ENCODE measurements at regions not wholly inside any gene's neighbourhood (a gene's known extent, or its start where the extent isn't known, plus 50 kb on each side); places are given as distances from the start of the nearest gene placed in this dataset.
A peak's percentile ranks its signal among the peaks of the same experiment; 100 is the strongest.

GRCh38 chr15:70271422-70272088 lies 173.8 kb upstream of the TLE3 start:
- peak; percentile 55 to 78 for DNase-seq (ENCODE audit: low read depth in 1 of 2, low spot score in 1 of 2)
- H3K27ac ChIP-seq (replicated peaks): no peak overlapping the region
- no peaks in the 10 kb centered on the region for H3K27me3 ChIP-seq (ENCODE audit: insufficient read depth, poor library complexity, severe bottlenecking)
- TF ChIP-seq GABPA (IDR thresholded peaks at IDR 0.05; ENCODE audit: low read depth): no peak
- TF ChIP-seq POLR2AphosphoS5 (IDR thresholded peaks at IDR 0.05; ENCODE audit: low read depth): no peak
- no peak for TF ChIP-seq REST (IDR thresholded peaks at IDR 0.05; ENCODE audit: insufficient replicate concordance, low read depth)
- no peak for TF ChIP-seq SPI1 (IDR thresholded peaks at IDR 0.05; ENCODE audit: borderline replicate concordance, low read depth)
- no peak for TF ChIP-seq CTCF (IDR thresholded peaks at IDR 0.05; ENCODE audit: insufficient read depth, low read length)
- H3K4me3 ChIP-seq (replicated peaks; ENCODE audit: insufficient read depth, low read length): no peak overlapping the region

DNA sequence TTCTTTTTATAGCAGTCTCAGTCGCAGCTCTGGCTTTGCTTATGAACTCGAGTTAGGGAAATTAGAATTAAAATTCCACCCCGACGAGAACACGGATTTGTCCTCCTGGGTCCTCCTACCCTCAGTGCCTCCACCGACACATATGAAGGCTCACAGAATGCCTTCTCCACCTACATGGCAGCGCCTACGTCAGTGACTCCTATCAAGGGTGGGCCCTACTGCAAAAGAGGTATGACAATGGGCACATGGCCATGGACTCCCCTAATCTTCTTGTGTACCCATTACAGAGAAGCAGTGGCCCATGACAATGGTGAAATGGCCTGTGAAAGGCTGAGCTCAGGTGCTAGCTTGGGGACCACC lies 173.0 kb upstream of the TLE3 start:
- DNase-seq (ENCODE audit: low read depth in 1 of 2, low spot score in 1 of 2): no peak
- Histone ChIP-seq H3K27ac (replicated peaks) (no peak overlapping the region), H3K27me3 (ENCODE audit: insufficient read depth, poor library complexity, severe bottlenecking) (no peaks in the 10 kb centered on the region), H3K4me3 (replicated peaks; ENCODE audit: insufficient read depth, low read length) (no peak overlapping the region)
- TF ChIP-seq SPI1 (IDR thresholded peaks at IDR 0.05; ENCODE audit: borderline replicate concordance, low read depth): no peak
- no peak for TF ChIP-seq GABPA (IDR thresholded peaks at IDR 0.05; ENCODE audit: low read depth)

DNA sequence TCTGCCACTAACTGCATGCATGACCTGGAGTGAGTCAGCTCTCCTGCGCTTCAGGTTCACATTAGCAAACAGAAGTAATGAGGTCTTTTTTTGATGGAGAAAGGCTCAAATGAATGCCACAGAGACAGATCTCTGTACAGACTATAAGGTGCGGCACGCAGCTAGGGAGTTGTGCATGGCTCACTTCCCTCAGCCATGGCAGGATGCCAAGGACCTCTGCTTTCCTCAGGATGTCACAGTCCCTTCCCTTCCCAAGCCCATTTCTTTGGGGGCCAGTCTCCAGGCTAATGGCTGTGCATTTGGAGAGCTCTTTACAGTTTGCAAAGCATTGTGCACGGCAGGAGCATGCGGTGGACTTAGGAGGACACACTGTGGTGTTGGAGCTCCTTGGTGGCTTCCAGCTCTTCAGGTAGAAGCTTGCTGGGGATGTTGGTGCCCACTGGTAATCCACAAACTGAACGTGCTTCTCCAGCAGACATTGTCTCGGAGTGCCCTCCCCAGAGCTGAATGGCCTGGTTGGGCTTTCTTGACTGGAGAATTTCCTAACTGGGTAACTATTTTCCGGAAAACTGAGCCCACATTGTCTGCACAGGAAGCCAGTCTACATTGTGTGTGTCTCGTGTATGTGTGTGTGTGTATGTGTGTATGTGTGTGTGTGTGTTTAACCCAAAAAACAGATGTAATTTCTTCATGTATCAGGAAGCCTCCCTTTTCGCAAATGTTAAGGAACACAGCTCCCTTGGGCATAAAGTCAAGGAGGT lies 172.5 kb upstream of the TLE3 start:
- H3K4me3 ChIP-seq (replicated peaks; ENCODE audit: insufficient read depth, low read length): no peak overlapping the region
- DNase-seq (ENCODE audit: low read depth in 1 of 2, low spot score in 1 of 2): no peak
- no peak overlapping the region for H3K27ac ChIP-seq (replicated peaks)
- TF ChIP-seq SPI1 (IDR thresholded peaks at IDR 0.05; ENCODE audit: borderline replicate concordance, low read depth): no peak
- no peak for TF ChIP-seq GABPA (IDR thresholded peaks at IDR 0.05; ENCODE audit: low read depth)
- no peak for TF ChIP-seq POLR2AphosphoS5 (IDR thresholded peaks at IDR 0.05; ENCODE audit: low read depth)
- TF ChIP-seq CTCF (IDR thresholded peaks at IDR 0.05; ENCODE audit: insufficient read depth, low read length): no peak
- no peaks in the 10 kb centered on the region for H3K27me3 ChIP-seq (ENCODE audit: insufficient read depth, poor library complexity, severe bottlenecking)

GRCh38 chr15:70269311-70269911 lies 171.7 kb upstream of the TLE3 start:
- no peak overlapping the region for H3K4me3 ChIP-seq (replicated peaks; ENCODE audit: insufficient read depth, low read length)
- H3K27me3 ChIP-seq (ENCODE audit: insufficient read depth, poor library complexity, severe bottlenecking): no peaks in the 10 kb centered on the region
- no peak for DNase-seq (ENCODE audit: low read depth in 1 of 2, low spot score in 1 of 2)
- no peak overlapping the region for H3K27ac ChIP-seq (replicated peaks)
- TF ChIP-seq CTCF (IDR thresholded peaks at IDR 0.05; ENCODE audit: insufficient read depth, low read length): no peak
- TF ChIP-seq SPI1 (IDR thresholded peaks at IDR 0.05; ENCODE audit: borderline replicate concordance, low read depth): no peak
- no peak for TF ChIP-seq GABPA (IDR thresholded peaks at IDR 0.05; ENCODE audit: low read depth)
- no peak for TF ChIP-seq POLR2AphosphoS5 (IDR thresholded peaks at IDR 0.05; ENCODE audit: low read depth)
- TF ChIP-seq REST (IDR thresholded peaks at IDR 0.05; ENCODE audit: insufficient replicate concordance, low read depth): no peak
